Ovary (tissue), 7 donors: ENCODE measurements at regions not wholly inside any gene's neighbourhood (a gene's known extent, or its start where the extent isn't known, plus 50 kb on each side); places are given as distances from the start of the nearest gene placed in this dataset.

Experiments
- DNase-seq, 5 donors: peaks; one replicate each; pipeline ENCODE4 v3.0.0-alpha.2; 2019 to 2020
- H3K27ac ChIP-seq, 2 donors: fragments of 200-600 bp; one replicate each; pipeline versions ENCODE4 v1.5.1 to v1.8.0; 2019 to 2022
- H3K27me3 ChIP-seq: fragments of 200-600 bp; one replicate; pipeline ENCODE4 v1.8.0; 2022
- H3K36me3 ChIP-seq: fragments of 200-600 bp; sonication (generic); one replicate; pipeline ENCODE4 v1.5.1; 2019
- H3K4me1 ChIP-seq: one replicate; pipeline ENCODE4 v1.8.1; 2013; ENCODE audit warnings: mild to moderate bottlenecking, moderate library complexity; ENCODE audit not compliant: insufficient read depth
- H3K4me3 ChIP-seq: fragments of 200-600 bp; sonication (generic); one replicate; pipeline ENCODE4 v1.5.1; 2017
- H3K9me3 ChIP-seq, 2 donors: fragments of 200-600 bp in 1 of 2; sonication (generic) in 1 of 2; one replicate each; pipeline versions ENCODE4 v1.5.1 to v1.8.1; 2013 to 2019; ENCODE audit warnings: mild to moderate bottlenecking in 1 of 2, moderate library complexity in 1 of 2
- CTCF ChIP-seq, 3 donors: fragments of 450-650 bp in 2 of 3; fragments of 200-600 bp in 1 of 3; IDR thresholded peaks; one replicate each; pipeline versions ENCODE4 v1.5.1 to v1.8.0; 2016 to 2022; ENCODE audit warnings: antibody characterized with exemption in 3 of 3, mild to moderate bottlenecking in 1 of 3
- EP300 ChIP-seq: sonication (generic); formaldehyde crosslinking; IDR thresholded peaks from one replicate; pipeline ENCODE4 v1.6.1; 2017; ENCODE audit warnings: antibody characterized with exemption
- POLR2A ChIP-seq: fragments of 450-650 bp; IDR thresholded peaks from one replicate; pipeline ENCODE4 v1.6.1; 2017; ENCODE audit warnings: antibody characterized with exemption, mild to moderate bottlenecking, moderate library complexity
- WGBS, 3 donors: extraction: QIAGEN DNeasy Blood & Tissue Kit in 1 of 3; methylation state at CpG; one replicate each; pipeline versions ENCODE4 v1.1.5 to v1.1.7; 2013 to 2017; 5-methylcytosine and 5-hydroxymethylcytosine counted together
- intact Hi-C, 4 donors: fragments of 100-400 bp; cut with DNase I; formaldehyde crosslinking; loops; one replicate each; pipeline versions ENCODE4 v1.11.0 to v1.15.1; 2022 to 2023
- donor health status: DM: no; HTN: no; CAD: no; lungs with moderate emphysema.
- donor health status: DM: no; HTN: no; CAD: no.
- donor health status: Bipolar disorder and iron deficiency.
- donor health status: DM: no; HTN: no; CAD: no.
- donor health status: DM: yes; HTN: yes; CAD: no.

- Histone ChIP-seq H3K36me3 (no peaks in the 10 kb centered on the region), H3K9me3 (no peaks in the 10 kb centered on the region), H3K27me3 (no peaks in the 10 kb centered on the region), H3K4me1 (no peaks in the 10 kb centered on the region), H3K27ac (no peak overlapping the region), H3K4me3 (no peak overlapping the region)
- intact Hi-C loops, result no loop called here
- TF ChIP-seq EP300 (no peak), POLR2A (no peak), CTCF (IDR thresholded peaks at IDR 0.05) (no peak)
- WGBS, 3 donors, result 52 to 71% (median 68%) methylated on average over 1 of the region's 1 CpG
- DNase-seq, result no peak
Observed at GRCh38 chr13:68745502-68745901, 1362.1 kb upstream of the ATXN8OS start.

DNA sequence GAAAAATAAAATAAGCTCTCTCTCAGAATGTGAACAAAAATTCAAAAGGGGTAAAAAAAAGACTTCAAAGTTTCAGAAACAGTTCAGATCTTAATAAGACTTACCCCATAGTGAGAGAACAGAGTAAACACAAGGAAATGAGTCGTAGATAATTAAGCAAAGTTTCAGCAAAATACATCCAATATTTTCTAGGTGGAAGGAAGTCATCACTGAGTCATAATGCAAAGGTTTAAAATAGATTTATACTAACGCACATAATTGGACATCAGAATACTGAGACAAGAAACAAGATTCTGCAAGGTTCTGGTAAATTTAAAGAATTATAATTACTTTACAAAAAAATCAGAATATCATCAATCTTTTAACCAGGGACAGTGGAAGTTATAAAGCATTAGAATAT, 1370.7 kb upstream of the ATXN8OS start:
- no peak for DNase-seq
- Histone ChIP-seq H3K4me3 (no peak overlapping the region), H3K27me3 (no peaks in the 10 kb centered on the region), H3K4me1 (no peaks in the 10 kb centered on the region), H3K9me3 (no peaks in the 10 kb centered on the region), H3K36me3 (no peaks in the 10 kb centered on the region), H3K27ac (no peak overlapping the region)
- intact Hi-C loops, result no loop called here
- no peak for TF ChIP-seq EP300
- no peak for TF ChIP-seq POLR2A
- TF ChIP-seq CTCF (IDR thresholded peaks at IDR 0.05), result no peak
- 54 to 76% (median 62%) methylated on average over 2 of the region's 2 CpGs for WGBS, 3 donors

GRCh38 chr13:68727798-68728197, 1379.8 kb upstream of the ATXN8OS start:
- intact Hi-C loops, result no loop called here
- WGBS, 3 donors, result 58 to 69% (median 60%) methylated on average over 4 of the region's 4 CpGs
- no peaks in the 10 kb centered on the region for H3K27me3 ChIP-seq

GRCh38 chr13:68727165-68727564, 1380.5 kb upstream of the ATXN8OS start:
- Histone ChIP-seq H3K27ac (no peak overlapping the region), H3K27me3 (no peaks in the 10 kb centered on the region), H3K4me3 (no peak overlapping the region), H3K4me1 (no peaks in the 10 kb centered on the region), H3K36me3 (no peaks in the 10 kb centered on the region), H3K9me3 (no peaks in the 10 kb centered on the region)
- 89 to 94% (median 93%) methylated on average over 1 of the region's 1 CpG for WGBS, 3 donors
- TF ChIP-seq EP300 (no peak), CTCF (IDR thresholded peaks at IDR 0.05) (no peak), POLR2A (no peak)
- DNase-seq, result no peak
- intact Hi-C loops, result no loop called here

More at GRCh38 chr13:68727798-68728197, 1379.8 kb upstream of the ATXN8OS start:
- no peak overlapping the region for H3K4me3 ChIP-seq
- no peaks in the 10 kb centered on the region for H3K36me3 ChIP-seq
- H3K4me1 ChIP-seq, result no peaks in the 10 kb centered on the region
- H3K9me3 ChIP-seq, result no peaks in the 10 kb centered on the region
- H3K27ac ChIP-seq, result no peak overlapping the region
- TF ChIP-seq EP300 (no peak), POLR2A (no peak), CTCF (IDR thresholded peaks at IDR 0.05) (no peak)
- no peak for DNase-seq

DNA sequence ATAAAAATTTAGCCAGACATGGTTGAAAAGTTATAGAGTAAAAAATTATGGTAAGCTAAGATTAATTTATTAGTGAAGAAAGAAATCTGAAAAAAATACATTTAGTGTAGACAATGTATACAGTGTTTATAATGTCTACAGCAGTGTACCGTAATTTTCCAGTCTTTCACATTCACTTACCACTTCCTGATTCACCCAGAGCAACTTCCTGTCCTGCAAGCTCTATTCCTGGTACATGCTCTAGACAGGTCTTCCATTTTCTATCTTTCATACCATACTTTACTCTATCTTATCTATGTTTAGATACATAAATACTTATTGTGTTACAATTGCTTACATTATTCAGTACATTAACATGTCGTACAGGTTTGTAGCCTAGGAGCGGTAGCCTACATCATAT, 1387.8 kb upstream of the ATXN8OS start:
- Histone ChIP-seq H3K27me3 (no peaks in the 10 kb centered on the region), H3K27ac (no peak overlapping the region), H3K9me3 (no peaks in the 10 kb centered on the region), H3K4me1 (no peaks in the 10 kb centered on the region), H3K36me3 (no peaks in the 10 kb centered on the region), H3K4me3 (no peak overlapping the region)
- TF ChIP-seq POLR2A (no peak), EP300 (no peak), CTCF (IDR thresholded peaks at IDR 0.05) (no peak)
- intact Hi-C loops, result no loop called here
- 91 to 95% (median 91%) methylated on average over 3 of the region's 3 CpGs for WGBS, 3 donors
- DNase-seq, result no peak
